Astrocyte (in vitro differentiated cells and primary cell): ENCODE measurements at regions not wholly inside any gene's neighbourhood (a gene's known extent, or its start where the extent isn't known, plus 50 kb on each side); places are given as distances from the start of the nearest gene placed in this dataset.
"Not testable (repeated sequence)": the region's sequence is repeated elsewhere in the genome, so short reads cannot be mapped to it uniquely, and the experiment has no call there.

Source experiments
- EZH2 ChIP-seq: IDR thresholded peaks from 2 replicates; pipeline ENCODE4 v1.6.1; 2012; ENCODE audit warnings: mild to moderate bottlenecking, low read length, inconsistent platforms; ENCODE audit not compliant: insufficient read depth
- TF ChIP-seq, protein P1 (sequence below): IDR thresholded peaks from 2 replicates; pipeline ENCODE4 v1.5.1; 2011; ENCODE audit warnings: low read depth, mild to moderate bottlenecking, inconsistent platforms, low read length, moderate library complexity; ENCODE audit not compliant: insufficient read depth

DNA sequence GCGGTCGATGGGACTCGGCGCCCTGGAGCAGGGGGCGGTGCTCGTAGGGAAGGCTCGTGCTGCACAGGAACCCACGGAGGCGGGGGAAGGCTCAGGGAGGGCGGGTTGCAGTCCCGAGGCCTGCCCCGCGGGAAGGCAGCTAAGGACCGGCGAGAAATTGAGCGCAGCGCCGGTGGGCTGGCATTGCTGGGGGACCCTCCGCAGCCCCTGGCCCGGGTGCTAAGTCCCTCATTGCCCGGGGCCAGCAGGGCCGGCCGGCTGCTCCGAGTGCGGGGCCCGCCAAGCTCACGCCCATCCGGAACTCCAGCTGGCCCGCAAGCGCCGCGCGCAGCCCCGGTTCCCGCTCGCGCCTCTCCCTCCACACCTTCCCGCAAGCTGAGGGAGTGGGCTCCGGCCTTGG lies 576.8 kb upstream of the LINC00305 start:
- TF ChIP-seq, protein P1, sequence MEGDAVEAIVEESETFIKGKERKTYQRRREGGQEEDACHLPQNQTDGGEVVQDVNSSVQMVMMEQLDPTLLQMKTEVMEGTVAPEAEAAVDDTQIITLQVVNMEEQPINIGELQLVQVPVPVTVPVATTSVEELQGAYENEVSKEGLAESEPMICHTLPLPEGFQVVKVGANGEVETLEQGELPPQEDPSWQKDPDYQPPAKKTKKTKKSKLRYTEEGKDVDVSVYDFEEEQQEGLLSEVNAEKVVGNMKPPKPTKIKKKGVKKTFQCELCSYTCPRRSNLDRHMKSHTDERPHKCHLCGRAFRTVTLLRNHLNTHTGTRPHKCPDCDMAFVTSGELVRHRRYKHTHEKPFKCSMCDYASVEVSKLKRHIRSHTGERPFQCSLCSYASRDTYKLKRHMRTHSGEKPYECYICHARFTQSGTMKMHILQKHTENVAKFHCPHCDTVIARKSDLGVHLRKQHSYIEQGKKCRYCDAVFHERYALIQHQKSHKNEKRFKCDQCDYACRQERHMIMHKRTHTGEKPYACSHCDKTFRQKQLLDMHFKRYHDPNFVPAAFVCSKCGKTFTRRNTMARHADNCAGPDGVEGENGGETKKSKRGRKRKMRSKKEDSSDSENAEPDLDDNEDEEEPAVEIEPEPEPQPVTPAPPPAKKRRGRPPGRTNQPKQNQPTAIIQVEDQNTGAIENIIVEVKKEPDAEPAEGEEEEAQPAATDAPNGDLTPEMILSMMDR, result not testable (repeated sequence)
- not testable (repeated sequence) for TF ChIP-seq EZH2
